GM21576 (cell line): ENCODE measurements at regions not wholly inside any gene's neighbourhood (a gene's known extent, or its start where the extent isn't known, plus 50 kb on each side); places are given as distances from the start of the nearest gene placed in this dataset.
"Not testable (repeated sequence)": the region's sequence is repeated elsewhere in the genome, so short reads cannot be mapped to it uniquely, and the experiment has no call there.

Source experiments
- ATAC-seq: cut with Tn5 transposase; IDR thresholded peaks from one replicate; pipeline ENCODE4 v1.9.1; 2021; ENCODE audit warnings: mild to moderate bottlenecking, moderate library complexity; ENCODE audit not compliant: unreplicated experiment

DNA sequence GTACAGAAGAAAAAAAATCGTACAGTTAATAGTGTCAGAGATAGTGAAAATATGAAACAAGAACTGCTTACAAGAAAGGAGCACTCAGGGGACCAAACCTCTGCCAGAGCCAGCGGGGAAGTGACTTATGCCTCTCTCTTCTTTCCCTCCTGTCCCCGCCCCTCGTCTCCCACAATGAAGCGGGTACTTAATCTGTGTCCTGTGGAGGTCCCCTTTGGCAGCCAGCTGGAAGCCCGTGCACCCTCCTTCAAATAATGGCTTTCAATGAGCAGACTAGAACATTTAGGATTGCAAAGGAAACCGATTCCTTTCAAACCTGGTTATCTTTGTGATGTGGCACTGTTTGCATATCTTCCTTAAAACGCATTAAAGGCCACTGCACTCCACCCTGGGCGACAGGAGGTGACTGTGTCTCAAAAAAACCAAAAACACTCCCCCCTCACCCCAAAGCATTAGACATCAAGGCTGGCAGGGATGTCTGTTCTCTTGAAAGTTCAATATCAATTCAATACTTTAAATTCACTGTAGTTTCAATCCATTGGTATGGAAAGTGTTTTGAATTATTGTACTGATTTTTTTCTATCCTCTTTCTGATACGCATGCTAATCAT lies 51.7 kb downstream of the PPIAL4C start:
- not testable (repeated sequence) for ATAC-seq

DNA sequence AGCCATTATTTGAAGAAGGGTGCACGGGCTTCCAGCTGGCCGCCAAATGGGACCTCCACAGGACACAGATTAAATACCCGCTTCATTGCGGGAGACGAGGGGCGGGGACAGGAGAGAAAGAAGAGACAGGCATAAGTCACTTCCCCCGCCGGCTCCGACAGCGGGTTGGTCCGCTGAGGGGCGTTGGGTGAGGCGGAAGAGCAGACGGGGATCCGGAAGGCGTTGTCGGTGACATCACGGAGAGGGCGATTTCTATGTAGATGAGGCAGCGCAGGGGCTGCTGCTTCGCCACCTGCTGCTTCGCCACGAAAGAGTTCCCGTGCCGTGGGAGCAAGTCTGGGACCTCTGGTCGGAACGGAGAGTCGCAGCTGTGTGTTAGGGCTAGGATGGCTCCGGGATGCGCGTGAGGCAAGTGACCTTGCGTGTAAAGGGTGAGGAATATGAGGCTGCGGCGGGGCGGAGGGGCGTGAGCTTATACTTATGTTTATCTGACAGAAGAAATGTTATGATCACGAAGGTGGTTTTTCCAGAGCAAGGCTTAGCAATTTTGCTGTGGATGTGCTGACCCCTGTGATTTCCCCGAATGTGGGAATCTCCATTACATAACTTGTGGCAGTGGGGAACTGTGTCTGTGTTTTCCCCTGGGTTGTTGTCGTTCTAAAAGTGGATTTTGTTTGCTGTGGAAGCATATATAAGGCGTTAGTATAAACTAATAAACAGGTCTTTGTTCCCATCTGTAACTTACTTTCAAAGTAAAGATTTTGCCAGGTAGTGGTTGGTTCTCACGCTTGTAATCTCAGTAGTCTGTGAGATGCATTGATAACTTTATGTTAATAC lies 52.9 kb downstream of the PPIAL4C start:
- ATAC-seq = peak; percentile 89

DNA sequence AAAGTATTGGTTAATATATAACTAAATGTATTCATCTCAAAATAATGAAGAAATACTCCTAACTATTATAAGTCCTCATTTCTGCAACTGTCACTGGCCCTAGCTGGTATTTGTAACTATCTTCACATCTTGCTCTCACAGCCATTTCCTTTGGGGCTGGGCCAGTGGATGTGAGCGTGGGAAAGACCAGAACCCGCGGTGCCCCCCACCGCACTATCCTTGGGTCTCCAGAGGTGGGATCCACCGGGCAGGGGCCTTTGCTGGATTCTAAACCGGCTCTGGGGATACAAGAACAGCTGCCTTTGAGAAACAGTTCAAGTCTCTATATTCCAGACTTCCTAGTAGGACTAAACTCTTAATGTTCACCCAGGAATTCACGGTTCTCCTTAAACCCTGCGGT lies 54.8 kb downstream of the PPIAL4C start:
- ATAC-seq = not testable (repeated sequence)

DNA sequence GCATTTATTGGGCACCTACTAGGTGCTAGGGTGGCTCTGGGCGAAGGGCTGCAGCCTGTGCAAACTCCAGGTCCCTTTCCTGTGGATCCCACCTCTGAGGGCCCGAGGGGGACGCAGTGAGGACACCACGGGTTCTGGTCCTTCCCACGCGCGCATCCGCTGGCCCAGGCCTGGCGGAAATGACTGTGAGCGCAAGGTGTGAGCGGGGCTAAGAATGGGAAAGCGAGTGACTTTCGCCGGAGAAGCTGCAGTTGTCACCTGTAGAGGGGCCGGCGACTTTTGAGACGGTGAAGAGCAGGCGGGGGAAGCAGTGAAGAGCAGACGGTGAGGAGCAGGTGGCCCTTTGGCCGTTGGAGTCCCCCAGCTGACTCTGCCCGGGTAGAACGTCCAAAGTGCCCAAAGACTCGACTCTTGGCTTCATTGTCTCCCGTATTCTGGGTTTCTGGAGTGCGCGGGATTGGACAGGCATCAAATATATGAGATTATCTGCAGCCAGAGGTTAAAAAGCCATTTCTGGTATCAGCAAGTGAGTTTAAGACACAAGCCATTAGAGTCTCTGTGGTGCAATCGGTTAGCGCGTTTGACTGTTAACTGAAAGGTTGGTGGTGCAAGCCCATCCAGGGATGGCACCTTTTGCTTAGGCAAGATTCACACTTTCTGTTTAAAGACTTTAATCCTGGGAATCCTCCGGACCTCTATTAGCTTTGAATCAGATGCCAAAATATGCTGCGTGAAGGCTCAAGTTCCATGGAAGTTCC lies 55.4 kb downstream of the PPIAL4C start:
- ATAC-seq = not testable (repeated sequence)

DNA sequence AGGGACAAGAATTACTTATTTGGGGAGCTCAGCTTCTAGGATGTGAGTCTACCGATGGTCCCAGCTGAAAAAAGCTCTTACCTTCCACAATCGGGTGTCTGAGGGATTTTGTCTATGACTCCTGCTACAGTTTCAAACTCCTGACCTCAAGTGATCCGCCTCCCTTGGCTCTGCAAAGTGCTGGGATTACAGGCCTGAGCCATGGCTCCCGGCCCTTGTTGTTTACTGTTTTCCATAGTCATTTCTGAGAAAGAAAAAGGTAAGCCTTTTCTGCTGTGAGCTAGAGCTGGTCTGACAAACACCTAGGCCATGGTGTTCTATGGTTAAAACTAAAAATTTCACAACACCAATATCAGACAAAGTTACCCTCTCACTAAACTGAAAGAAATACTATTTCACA lies 57.5 kb downstream of the PPIAL4C start:
- ATAC-seq = not testable (repeated sequence)

DNA sequence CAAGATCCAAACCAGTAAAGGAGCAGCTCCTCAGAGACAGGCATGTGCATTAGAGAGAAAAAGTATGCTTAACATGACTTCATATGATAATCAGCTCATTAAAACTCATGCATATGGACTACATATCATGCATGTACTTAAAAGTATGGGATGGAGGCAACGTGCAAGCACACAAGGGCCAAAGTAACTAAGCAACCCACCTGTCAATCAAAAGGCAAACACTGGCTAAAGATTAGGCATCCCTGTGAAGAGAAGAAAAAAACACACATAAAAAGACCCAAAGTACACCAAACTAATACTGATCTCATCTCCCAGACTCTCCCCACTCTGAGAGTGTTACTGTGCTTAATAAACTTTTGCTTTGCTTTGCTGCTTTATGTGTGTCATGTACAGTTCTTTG lies 61.2 kb downstream of the PPIAL4C start:
- ATAC-seq = not testable (repeated sequence)

DNA sequence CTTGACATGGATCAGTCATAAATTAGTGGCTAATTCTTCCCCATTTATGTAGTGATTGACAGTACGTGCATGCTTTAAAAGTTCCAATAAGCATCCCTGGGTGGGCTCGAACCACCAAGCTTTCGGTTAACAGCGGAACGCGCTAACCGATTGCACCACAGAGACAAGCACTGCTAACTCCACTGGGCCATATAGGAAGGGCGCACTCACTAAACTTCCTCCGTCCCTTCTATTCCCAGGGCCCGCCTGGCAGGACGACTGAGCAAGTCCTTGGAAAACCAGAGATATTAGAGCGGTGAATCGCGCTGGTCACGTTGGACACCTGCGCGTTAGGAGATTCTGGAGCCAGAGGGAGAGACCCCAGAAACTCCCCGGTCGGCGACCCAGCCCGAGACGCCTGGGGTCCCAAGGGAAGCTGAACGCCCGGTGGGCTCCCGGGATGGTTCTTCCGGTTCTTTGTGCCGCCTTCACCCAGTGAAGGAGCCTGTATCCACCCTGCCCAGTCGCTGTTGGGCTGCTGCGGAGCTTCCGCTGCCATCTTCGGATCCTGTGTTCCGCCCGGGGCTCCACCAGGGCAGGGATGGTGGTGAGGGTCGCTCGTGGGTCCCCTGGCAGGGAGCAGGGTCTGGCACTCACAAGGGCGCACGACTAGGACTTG lies 62.8 kb downstream of the PPIAL4C start:
- not testable (repeated sequence) for ATAC-seq

DNA sequence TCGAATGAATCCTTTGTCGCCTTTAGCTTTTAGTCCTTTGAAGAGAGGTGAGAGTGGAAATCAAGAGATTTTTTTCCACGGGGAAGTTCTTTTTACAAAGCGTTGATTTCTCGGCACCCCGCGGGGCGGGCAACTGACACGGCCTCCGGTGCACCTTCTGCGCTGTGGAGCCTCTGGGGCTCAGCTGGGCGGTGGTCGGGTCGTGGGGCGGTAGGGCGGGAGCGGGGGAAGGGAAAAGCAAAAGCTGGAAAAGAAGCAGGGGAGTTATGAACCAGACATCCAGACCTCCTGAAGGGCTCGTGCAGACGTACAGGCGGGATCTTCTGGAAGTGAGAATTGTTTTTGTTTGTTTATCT lies 63.3 kb downstream of the PPIAL4C start:
- ATAC-seq = not testable (repeated sequence)

DNA sequence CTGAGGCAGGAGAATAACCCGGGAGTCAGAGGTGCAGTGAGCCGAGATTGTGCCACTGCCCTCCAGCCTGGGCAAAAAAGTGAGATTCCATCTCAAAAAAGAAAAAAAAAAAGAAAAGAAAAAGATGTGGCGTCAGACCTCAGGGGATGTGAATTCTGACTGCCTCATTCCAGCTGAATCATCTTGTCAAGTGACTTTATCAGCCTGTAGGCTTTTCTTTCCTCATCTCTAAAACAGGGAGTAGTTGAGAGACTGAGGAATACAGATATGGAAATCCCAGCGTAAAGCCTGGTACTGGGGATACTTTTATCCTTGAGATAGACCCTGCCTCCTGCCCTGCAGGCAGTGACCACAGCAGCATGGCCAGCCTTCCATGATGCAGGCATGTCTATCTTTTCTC lies 74.1 kb downstream of the PPIAL4C start:
- not testable (repeated sequence) for ATAC-seq

DNA sequence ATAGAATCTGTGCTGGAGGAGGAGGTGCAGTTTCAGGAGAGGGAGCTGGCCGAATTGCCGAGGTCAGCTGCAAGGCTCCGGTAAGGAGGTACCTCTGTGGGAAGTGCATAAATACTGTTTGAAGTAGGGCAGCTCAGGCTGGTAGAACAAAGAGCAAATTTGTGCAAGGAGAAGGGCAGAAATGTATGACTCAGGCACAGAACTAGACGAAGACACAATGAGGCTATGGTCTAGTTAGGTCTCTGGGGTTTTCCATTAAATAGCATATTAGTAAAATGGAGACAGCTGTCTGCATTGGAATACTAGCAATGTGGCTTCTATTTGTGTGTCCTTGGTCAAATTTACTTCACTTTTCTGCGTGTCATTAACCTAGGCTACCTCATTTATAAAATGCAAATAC lies 74.5 kb downstream of the PPIAL4C start:
- ATAC-seq = not testable (repeated sequence)

DNA sequence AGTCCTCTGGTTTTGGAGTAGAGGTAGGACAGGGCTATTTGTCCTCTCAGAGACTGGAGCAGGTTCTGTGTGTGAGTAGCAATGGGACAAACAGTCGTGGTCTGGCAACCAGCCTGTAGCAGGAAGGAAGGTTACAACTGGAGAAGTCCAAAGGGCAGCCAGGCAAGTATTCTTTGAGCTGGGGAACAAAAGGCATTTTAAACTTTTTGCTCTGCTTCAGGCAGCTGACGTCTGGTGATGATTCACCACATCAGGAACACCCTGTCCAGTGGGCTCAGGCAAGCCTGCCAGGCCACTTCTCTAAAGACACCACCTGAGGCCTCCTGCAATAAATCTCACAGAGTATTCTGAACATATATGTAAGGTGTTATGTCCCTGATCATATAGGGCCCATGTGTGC lies 81.0 kb downstream of the PPIAL4C start:
- not testable (repeated sequence) for ATAC-seq

DNA sequence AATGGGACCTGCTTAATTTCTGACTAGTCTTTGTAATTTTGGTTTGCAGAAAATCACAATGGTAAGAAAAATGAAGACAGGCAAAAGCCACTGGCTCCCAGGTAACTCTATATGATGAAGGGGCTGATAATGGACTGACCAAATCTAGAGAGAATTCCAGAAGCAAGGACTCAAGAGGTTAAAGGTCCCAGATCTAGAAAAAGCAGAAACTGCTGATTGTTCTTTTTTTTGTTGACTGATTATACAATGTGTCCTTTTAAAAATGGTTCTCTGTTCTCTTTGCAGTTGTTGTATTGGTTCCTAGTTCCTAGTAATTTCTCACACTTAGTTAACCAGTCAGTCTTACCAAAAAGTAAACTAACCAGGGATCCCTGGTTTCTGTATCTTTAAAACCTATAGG lies 81.4 kb downstream of the PPIAL4C start:
- ATAC-seq = not testable (repeated sequence)

DNA sequence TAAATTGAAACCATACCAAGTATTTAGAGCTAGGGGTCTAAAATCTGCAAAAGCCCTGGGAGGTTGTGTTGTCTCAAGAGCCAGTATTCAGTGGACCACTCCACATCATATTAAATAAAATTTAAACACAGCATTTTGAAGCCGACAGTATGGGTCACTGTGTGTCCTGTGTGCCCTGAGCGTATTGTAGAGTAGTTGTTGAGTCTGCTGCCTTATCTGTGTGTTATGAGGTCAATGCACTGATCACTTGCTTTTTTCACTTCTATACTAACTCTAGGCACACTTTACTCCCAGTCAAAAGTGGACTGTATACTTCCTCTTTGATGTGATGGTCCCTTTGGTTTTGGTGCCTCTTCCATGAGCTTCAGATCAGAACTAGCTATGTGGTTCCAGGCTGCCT lies 81.9 kb downstream of the PPIAL4C start:
- not testable (repeated sequence) for ATAC-seq

DNA sequence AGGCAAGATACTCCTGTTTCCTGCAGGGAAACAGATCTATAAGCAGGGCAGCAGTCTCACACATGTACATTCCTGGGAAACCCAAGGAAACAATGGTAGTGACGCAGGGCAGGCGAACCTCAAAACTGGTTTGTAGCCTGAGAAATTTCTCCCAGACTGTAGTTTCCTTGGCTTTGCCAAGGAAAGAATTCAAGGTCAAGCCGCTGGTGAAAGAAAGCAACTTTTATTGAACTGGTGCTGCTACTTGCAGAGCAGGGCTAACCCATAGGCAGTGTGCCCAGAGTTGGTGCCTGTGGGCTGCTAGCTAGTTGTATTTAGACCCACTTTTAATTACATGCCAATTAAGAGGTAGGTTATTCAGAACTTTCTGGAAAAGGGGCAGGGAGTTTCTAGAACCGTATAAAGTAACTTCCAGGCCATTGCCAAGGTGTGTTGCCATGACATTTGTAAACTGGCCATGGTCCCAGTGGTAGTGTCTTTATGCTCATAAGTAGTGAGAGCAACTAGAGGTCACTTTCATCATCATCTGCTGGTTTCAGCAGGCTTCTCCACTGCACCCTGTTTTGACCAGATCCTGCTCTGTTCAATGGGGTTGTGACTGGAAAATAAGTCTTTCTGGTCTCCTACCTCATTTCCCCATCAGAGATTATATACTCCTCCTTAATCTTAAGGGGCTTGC lies 89.7 kb downstream of the PPIAL4C start:
- not testable (repeated sequence) for ATAC-seq

DNA sequence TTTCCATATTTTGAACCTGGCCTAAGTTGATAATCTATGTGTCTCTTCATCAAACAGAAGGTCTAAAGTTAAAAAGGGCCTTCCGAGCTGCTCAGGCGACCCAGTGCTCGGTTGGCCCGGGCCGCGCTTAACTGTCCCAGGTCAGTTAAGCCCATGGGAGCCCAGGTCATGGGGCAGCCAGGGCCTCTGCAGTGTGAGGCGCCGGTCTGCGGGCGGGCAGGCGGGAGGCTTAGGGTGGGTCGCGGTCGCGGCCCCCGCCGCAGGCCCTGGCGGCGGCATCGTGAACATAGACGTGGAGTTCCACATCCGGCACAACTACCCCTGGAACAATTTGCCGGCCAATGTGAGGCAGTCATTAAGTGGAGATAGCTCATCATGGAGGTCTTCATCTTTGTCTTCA lies 91.3 kb downstream of the PPIAL4C start:
- ATAC-seq = not testable (repeated sequence)

DNA sequence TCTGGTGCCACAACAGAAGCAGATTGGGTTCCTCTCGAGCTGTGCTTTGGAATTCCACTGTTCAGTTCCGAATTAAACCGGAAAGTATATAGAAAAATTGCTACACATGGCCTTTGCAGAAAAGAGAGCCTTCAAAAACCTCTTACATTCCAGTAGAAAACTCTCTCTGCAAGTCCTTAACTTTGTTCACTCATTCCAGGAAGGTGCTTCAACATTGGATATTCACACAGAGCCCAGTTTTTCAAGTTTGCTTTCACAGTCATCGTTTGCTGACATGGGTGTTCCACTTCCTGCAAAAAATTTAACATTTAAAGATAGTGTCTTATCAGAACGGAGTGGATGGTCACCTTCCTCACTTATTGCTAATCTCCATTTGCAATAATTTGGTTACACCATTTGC lies 93.7 kb downstream of the PPIAL4C start:
- not testable (repeated sequence) for ATAC-seq

DNA sequence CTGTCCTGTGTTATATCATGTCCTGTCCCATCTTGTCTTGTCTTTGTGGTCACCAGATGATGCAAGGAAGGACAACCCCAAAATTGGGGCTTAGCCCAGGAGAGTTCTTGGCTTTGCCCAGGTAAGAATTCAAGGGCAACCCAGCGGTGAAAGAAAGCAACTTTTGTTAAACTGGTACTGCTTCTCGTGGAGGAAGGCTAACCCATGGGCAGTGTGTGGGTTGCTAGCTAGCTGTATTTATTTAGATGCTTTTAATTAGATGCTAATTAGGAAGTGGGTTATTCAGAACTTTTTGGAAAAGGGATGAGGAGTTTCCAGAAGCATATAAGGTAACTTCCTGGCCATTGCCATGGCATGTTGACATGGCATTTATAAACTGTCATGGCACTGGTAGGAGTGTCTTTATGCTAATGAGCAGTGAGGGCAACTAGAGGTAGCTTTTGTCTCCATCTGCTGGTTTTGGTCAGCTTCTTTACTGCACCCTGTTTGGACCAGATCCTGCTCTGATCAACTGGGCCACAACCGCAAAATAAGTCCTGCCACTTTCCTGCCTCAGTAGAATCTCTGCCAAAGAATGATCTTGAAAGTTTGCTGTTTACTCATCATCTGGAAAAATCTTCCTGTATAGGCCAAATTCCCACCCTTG lies 95.8 kb upstream of the FCGR1A start:
- peak; percentile 66 for ATAC-seq

DNA sequence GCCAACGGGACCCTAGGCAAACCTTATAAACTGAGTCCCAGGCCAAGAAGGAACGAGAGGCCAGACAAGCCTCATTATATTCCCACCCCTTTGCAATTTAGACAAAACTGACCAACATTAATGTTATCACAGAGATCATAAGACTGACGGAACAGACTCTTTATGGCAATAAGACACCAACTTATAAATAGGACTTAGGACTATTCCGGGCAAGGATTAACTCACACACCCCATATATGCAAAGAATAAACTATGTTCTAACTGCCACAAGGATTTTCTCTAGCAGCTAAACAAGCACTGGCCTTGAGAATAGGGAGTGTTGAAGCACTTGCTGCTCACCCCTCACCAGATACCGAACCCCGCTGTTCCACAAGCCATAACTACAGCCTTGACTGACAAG lies 91.1 kb upstream of the FCGR1A start:
- not testable (repeated sequence) for ATAC-seq

DNA sequence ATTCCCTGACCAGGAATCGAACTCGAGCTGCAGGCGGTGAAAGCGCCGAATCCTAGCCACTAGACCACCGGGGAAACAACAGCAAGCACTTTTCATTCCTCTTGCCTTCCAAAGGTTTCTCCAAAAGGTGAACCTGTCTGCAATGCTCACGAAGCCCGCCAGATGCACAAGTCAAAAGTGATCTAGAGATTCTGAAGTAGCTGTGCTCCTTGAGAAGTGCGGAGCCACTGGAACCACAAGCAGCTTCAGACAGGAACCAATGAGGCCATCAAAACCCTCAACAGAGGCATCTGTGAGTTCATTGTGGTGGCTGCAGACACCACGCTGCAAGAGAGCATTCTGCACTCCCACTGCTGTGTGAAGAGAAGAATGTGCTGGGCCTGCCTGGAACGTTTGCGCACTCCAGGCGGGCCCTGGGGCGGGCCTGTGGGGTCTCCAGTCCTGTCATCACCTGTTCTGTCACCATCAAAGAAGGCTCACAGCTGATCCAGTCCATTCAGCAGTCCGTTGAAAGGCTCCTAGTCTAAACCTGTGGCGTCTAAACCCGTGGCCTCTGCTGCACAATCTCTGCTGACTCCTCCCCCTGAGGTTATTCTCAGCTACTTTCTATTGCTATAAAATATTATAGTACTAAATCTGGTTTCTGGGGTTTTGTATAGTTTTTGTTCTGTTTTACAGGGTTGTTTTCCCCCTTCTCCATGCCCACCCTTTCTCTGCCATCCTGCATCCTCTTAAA lies 89.5 kb upstream of the FCGR1A start:
- ATAC-seq = not testable (repeated sequence)
